ENCODE measurements at regions not wholly inside any gene's neighbourhood (a gene's known extent, or its start where the extent isn't known, plus 50 kb on each side); places are given as distances from the start of the nearest gene placed in this dataset.

GRCh38 chr7:46145412-46145811 is 224.3 kb upstream of the IGFBP3 start:
- no peak for DNase-seq

GRCh38 chr7:46143949-46144917 is 223.2 kb upstream of the IGFBP3 start:
- DNase-seq: no peak

DNA sequence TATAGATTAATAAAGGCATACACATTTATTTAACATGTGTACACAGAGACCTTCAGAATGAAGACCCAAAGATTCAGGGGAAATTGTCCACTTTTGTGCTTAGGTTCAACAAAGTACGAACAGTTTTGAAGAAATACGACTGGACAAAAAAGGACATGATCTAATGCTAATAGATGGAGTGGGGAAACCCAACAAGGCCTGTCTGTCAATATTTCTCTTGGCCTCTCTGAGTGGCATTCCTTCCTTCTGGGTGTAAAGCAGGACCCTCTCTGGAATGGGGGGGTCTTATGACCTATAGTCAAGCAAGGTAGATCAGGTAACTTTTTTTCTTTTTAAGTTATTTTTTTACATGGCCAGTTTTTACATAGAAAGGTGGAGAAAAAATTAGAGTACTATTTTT is 222.3 kb upstream of the IGFBP3 start:
- no peak for DNase-seq

DNA sequence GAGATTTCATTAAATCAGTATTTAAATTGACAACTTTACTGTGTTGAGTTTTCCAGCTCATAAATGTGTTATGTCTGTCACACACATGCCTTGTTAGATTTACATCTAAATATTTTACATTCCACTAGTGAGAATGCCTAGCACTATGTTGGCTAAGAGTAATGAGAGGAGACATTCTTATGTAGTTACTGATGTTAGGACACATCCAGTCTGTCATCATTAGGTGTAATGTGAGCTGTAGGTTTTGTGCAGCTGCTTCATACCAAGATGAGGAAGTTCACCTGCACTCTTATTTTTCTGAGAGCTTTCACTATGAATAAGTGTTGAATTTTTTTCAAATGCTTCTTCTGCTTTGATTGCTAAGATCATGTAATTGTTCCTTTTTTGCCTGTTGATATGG is 218.0 kb upstream of the IGFBP3 start:
- DNase-seq: no peak

DNA sequence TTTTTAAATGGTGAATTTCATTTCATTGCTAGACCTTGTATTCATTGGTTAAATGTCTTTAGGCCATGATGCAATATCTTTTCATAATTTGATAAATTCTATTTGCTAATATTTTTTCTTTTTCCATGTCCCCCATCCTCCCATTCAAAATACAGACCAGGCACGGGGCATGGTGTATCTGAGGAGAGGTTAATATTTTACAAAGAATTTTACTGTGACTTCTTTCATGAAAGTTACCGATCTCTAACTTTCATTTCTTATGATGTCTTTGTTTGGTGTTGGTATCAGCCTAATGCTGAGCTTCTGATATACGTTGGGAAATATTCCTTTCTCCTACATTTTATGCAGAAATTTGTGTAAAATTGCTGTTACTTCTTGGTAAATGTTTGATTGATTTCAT is 216.7 kb upstream of the IGFBP3 start:
- no peak for DNase-seq

- no peak for DNase-seq
Observed at GRCh38 chr7:46135557-46135956, 214.5 kb upstream of the IGFBP3 start.

- no peak for DNase-seq
Observed at GRCh38 chr7:46134795-46135194, 213.7 kb upstream of the IGFBP3 start.

- no peak for DNase-seq
Observed at GRCh38 chr7:46134385-46134784, 213.3 kb upstream of the IGFBP3 start.

GRCh38 chr7:46133751-46134150 is 212.7 kb upstream of the IGFBP3 start:
- DNase-seq: no peak

GRCh38 chr7:46133072-46133471 is 212.0 kb upstream of the IGFBP3 start:
- no peak for DNase-seq

- no peak for DNase-seq
Observed at GRCh38 chr7:46131916-46132795, 211.1 kb upstream of the IGFBP3 start.

GRCh38 chr7:46129831-46130230 is 208.8 kb upstream of the IGFBP3 start:
- DNase-seq: no peak

DNA sequence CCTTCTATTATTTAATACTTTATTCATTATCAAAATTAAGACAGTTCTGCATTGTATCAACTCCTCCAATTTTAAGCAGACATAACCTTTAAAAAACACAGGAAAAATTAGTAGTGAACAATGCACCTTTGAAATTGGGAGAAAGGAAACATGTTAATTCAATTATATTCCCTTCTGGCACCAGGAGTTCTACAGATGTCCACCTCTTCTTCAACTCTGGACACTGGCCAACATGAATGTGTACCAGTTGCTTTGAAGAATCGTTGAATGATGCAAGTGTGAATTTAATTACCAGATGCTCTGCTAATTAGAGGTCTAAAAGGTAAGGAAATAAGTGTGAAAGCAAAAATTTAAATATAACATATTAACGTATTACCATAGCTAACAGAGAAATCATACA is 206.7 kb upstream of the IGFBP3 start:
- DNase-seq: no peak

DNA sequence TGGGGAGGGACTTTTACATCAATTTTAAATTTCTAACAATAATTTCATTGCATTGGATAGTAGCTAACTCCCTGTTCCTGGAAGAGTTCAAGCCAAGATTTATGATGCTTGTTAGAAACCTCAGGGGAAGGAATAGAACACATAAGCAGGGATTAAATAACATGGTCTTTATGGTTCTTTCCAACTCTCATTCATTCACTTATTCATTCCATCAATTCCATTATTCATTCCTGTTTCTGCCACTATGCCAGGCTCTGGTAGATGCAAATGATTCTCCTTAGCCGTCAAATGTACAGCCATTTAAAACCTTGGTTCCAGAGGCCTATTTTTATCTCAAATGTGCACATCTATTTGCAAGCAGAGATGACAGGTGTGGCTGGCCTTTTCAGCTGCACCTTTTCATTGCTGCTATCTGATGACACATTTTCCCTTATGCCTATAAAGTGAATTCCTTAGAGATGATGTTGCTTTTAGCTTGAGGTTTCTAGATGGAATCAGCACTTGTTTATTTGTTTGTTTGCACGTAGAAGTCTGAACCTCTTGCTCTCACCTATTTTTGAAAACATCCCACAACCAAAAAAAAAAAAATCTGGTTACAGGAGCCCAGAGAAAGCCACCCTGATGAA is 205.7 kb upstream of the IGFBP3 start:
- DNase-seq: no peak

- DNase-seq: no peak
Observed at GRCh38 chr7:46123756-46124343, 202.8 kb upstream of the IGFBP3 start.

- DNase-seq: no peak
Observed at GRCh38 chr7:46115410-46115809, 194.3 kb upstream of the IGFBP3 start.

DNA sequence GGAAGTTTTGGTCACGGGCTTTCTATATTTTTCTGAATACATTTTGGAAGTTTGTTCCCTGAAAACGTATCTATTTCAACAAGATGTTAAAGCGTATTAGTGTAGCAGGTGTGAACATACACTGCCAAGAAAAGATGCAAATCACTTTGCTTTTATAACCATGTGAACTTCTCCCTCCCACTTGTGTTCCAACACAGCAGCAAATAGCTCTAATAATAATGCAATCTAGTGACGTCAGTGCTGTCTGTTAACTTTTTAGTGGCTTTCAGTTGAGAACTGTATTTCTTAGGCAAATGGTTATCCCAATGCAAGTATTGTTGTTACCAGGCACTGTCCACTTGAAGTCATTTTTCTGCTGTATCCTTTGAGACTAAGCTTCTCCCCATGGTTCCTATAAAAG is 188.4 kb upstream of the IGFBP3 start:
- no peak for DNase-seq

GRCh38 chr7:46108272-46108671 is 187.2 kb upstream of the IGFBP3 start:
- DNase-seq: no peak

GRCh38 chr7:46107610-46108217 is 186.6 kb upstream of the IGFBP3 start:
- DNase-seq: no peak

GRCh38 chr7:46100521-46100920 is 179.4 kb upstream of the IGFBP3 start:
- DNase-seq: no peak

DNA sequence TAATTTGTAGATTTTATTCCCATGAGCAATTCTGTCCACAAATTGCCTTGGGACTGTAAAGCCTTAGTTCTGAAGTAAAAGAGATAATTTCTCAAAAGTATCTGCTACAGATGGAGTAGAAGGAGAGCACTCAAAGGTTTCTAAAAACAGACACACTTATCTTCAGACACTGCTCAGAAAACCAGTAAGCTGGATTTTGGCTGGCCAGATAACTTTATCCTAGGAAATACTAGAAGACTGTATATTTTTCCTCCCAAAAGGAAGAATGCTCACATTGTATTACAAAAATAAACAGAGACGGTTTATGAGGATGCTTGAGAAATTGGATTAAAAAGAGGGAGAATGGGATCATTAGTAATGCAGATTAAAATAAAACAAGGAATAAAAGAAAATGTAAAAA is 178.0 kb upstream of the IGFBP3 start:
- DNase-seq: no peak

DNA sequence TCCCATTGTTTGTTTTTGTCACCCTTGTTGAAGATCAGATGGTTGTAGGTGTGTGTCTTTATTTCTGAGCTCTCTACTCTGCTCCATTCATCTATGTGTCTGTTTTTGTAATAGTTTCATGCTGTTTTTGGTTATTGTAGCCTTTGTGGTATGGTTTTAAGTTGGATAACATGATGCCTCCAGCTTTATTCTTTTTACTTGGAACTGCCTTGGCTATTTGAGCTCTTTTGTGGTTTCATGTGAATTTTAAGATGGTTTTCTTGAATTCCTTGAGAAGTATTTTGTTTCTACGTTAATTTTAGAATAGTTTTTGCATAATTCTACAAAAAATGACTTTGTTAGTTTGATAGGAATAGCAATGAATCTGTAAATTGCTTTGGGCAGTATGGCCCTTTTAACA is 170.0 kb upstream of the IGFBP3 start:
- DNase-seq: no peak

DNA sequence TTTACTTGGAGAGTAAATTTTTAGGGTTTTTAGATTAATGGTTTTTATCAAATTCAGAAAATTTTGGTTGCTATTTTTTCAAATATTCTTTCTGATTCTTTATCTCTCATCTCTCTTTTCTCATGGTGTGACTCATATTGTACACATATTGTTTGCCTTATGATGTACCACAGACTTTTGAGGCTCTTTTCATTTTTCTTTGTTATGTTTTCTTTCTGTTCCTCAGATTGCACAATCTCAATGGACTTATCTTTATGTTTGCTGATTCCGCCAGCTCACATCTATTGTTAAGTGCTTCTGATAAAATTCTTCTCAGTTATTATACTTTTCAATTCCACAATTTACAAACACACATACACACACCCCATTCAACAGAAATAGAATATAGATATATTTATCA is 168.2 kb upstream of the IGFBP3 start:
- no peak for DNase-seq
